ENCODE measurements at regions not wholly inside any gene's neighbourhood (a gene's known extent, or its start where the extent isn't known, plus 50 kb on each side); places are given as distances from the start of the nearest gene placed in this dataset.

- intact Hi-C loops (cut with DNase I) = loop anchor here in 2 of 10 donors (10.0 kb wide), 2 partner anchors 147 to 607 kb away; partner anchors contain the start of gene EFNA5 (in 2 of the 2)
- TF ChIP-seq POLR2A (IDR thresholded peaks at IDR 0.05) = no peak
- TF ChIP-seq CTCF (IDR thresholded peaks at IDR 0.05) = peak in 8 of 12 donors; percentile 9 to 36 (median 22)
- Histone ChIP-seq H3K9me3 (peaks cover 0 to 13% (median 0%) of the 10 kb centered on the region in 12 donors), H3K4me3 (no peak overlapping the region), H3K27ac (peak overlapping the region in 1 of 12 donors; percentile 17), H3K27me3 (no peaks in the 10 kb centered on the region), H3K4me1 (no peaks in the 10 kb centered on the region), H3K36me3 (no peaks in the 10 kb centered on the region)
- ATAC-seq = peak; percentile 52 to 83 (median 67)
- 44 to 84% (median 53%) methylated on average over 4 of the region's 4 CpGs for WGBS, 4 donors
- DNase-seq = peak in 4 of 5 donors; percentile 8 to 38 (median 25)
Observed at GRCh38 chr5:107067395-107067794, 603.3 kb downstream of the EFNA5 start.

- no peaks in the 10 kb centered on the region for H3K36me3 ChIP-seq
- ATAC-seq (no peak), DNase-seq (no peak)
- no peaks in the 10 kb centered on the region for H3K9me3 ChIP-seq
- no peaks in the 10 kb centered on the region for H3K27me3 ChIP-seq
- TF ChIP-seq POLR2A (IDR thresholded peaks at IDR 0.05) (no peak), CTCF (IDR thresholded peaks at IDR 0.05) (no peak)
- intact Hi-C loops (cut with DNase I) = loop anchor here in 2 of 10 donors (10.0 kb wide), 2 partner anchors 151 to 611 kb away; partner anchors contain the start of gene EFNA5 (in 2 of the 2)
- peaks cover 0 to 7% (median 0%) of the 10 kb centered on the region in 12 donors for H3K4me1 ChIP-seq
- no peak overlapping the region for H3K27ac ChIP-seq
- H3K4me3 ChIP-seq = no peak overlapping the region
Observed at GRCh38 chr5:107063511-107063910, 607.2 kb downstream of the EFNA5 start.

GRCh38 chr5:107058803-107059202 lies 611.9 kb downstream of the EFNA5 start:
- Histone ChIP-seq H3K36me3 (no peaks in the 10 kb centered on the region), H3K9me3 (no peaks in the 10 kb centered on the region), H3K4me1 (peaks cover 0 to 7% (median 0%) of the 10 kb centered on the region in 12 donors), H3K27ac (peak overlapping the region in 1 of 12 donors; percentile 11), H3K27me3 (no peaks in the 10 kb centered on the region), H3K4me3 (no peak overlapping the region)
- ATAC-seq (no peak), DNase-seq (no peak)
- 64 to 87% (median 80%) methylated on average over 2 to 3 of the region's 3 CpGs for WGBS, 4 donors
- no peak for TF ChIP-seq POLR2A (IDR thresholded peaks at IDR 0.05)
- no peak for TF ChIP-seq CTCF (IDR thresholded peaks at IDR 0.05)
- intact Hi-C loops (cut with DNase I) = loop anchor here in 1 of 10 donors (10.0 kb wide), 1 partner anchor 616 kb away; the partner anchor contains the start of gene EFNA5

GRCh38 chr5:107058235-107058634 lies 612.5 kb downstream of the EFNA5 start:
- WGBS, 4 donors = 87 to 100% (median 94%) methylated on average over 1 of the region's 1 CpG
- Histone ChIP-seq H3K9me3 (no peaks in the 10 kb centered on the region), H3K36me3 (no peaks in the 10 kb centered on the region), H3K27ac (peak overlapping the region in 3 of 12 donors; percentile 8 to 21 (median 14)), H3K27me3 (no peaks in the 10 kb centered on the region), H3K4me3 (no peak overlapping the region), H3K4me1 (peaks cover 0 to 7% (median 0%) of the 10 kb centered on the region in 12 donors)
- ATAC-seq (peak; percentile 53 to 87 (median 82)), DNase-seq (peak in 2 of 5 donors; percentile 18 to 26)
- intact Hi-C loops (cut with DNase I) = loop anchor here in 1 of 10 donors (10.0 kb wide), 1 partner anchor 617 kb away; the partner anchor contains the start of gene EFNA5
- TF ChIP-seq CTCF (IDR thresholded peaks at IDR 0.05) = no peak
- TF ChIP-seq POLR2A (IDR thresholded peaks at IDR 0.05) = no peak
